AG04449 (cell line): ENCODE measurements at regions not wholly inside any gene's neighbourhood (a gene's known extent, or its start where the extent isn't known, plus 50 kb on each side); places are given as distances from the start of the nearest gene placed in this dataset.
"Not testable (repeated sequence)": the region's sequence is repeated elsewhere in the genome, so short reads cannot be mapped to it uniquely, and the experiment has no call there.

Experiments
- CTCF ChIA-PET: fragments of 350-600 bp; formaldehyde crosslinking; extraction: SDS; loops from one replicate; lab custom pipeline; 2021; ENCODE audit warnings: antibody characterized with exemption; lab: Yijun Ruan, JAX
- POLR2A ChIA-PET: fragments of 400-600, 350-600 bp; formaldehyde crosslinking; extraction: SDS; loops from one replicate; lab custom pipeline; 2020; ENCODE audit warnings: antibody characterized with exemption, inconsistent platforms; lab: Yijun Ruan, JAX
- DNase-seq: peaks from one replicate; pipeline ENCODE4 v3.0.0-alpha.2; 2010; ENCODE audit warnings: low read depth, low spot score
- H3K4me3 ChIP-seq: 2 replicates; pipeline ENCODE4 v1.5.1; 2011; ENCODE audit warnings: low read depth, mild to moderate bottlenecking, control low read depth, low read length
- CTCF ChIP-seq: IDR thresholded peaks from one replicate; pipeline ENCODE4 v1.5.1; 2011; ENCODE audit warnings: mild to moderate bottlenecking, moderate library complexity, low read length, control low read depth, inconsistent platforms; ENCODE audit not compliant: insufficient read depth; ENCODE audit errors: missing control alignments

GRCh38 chr11:57888386-57888785 is 126.8 kb downstream of the CTNND1 start:
- POLR2A ChIA-PET: no interaction called here
- no peak for TF ChIP-seq CTCF
- CTCF ChIA-PET: no interaction called here
- no peak overlapping the region for H3K4me3 ChIP-seq
- DNase-seq: no peak

GRCh38 chr11:57890521-57890920 is 128.9 kb downstream of the CTNND1 start:
- no peak overlapping the region for H3K4me3 ChIP-seq
- DNase-seq: no peak
- POLR2A ChIA-PET: no interaction called here
- TF ChIP-seq CTCF: no peak
- CTCF ChIA-PET: no interaction called here

GRCh38 chr11:57893200-57893599 is 130.5 kb upstream of the OR9Q1 start:
- DNase-seq, H3K4me3 ChIP-seq, CTCF ChIA-PET, POLR2A ChIA-PET: not testable (repeated sequence)

- H3K4me3 ChIP-seq: no peak overlapping the region
- no peak for DNase-seq
- ChIA-PET CTCF (no interaction called here), POLR2A (no interaction called here)
- TF ChIP-seq CTCF: no peak
Observed at GRCh38 chr11:57896361-57897145, 127.1 kb upstream of the OR9Q1 start.

GRCh38 chr11:57899378-57899777 is 124.3 kb upstream of the OR9Q1 start:
- DNase-seq: no peak
- H3K4me3 ChIP-seq: no peak overlapping the region
- CTCF ChIA-PET: no interaction called here
- POLR2A ChIA-PET: no interaction called here
- no peak for TF ChIP-seq CTCF

- no peak for DNase-seq
- ChIA-PET CTCF (no interaction called here), POLR2A (no interaction called here)
- no peak overlapping the region for H3K4me3 ChIP-seq
- no peak for TF ChIP-seq CTCF
Observed at GRCh38 chr11:57900320-57900719, 123.4 kb upstream of the OR9Q1 start.

GRCh38 chr11:57901278-57901677 is 122.4 kb upstream of the OR9Q1 start:
- CTCF ChIA-PET: no interaction called here
- POLR2A ChIA-PET: no interaction called here
- no peak for TF ChIP-seq CTCF
- H3K4me3 ChIP-seq: no peak overlapping the region
- DNase-seq: no peak
